ENCODE measurements at regions not wholly inside any gene's neighbourhood (a gene's known extent, or its start where the extent isn't known, plus 50 kb on each side); places are given as distances from the start of the nearest gene placed in this dataset.

- TF ChIP-seq ATF3 (IDR thresholded peaks at IDR 0.05; ENCODE audit: borderline replicate concordance, extremely low read depth, low read depth, low read length) (no peak), ESRRA (IDR thresholded peaks at IDR 0.05; ENCODE audit: low read length) (no peak), MXI1 (IDR thresholded peaks at IDR 0.05; ENCODE audit: low read depth, low read length) (no peak), PML (IDR thresholded peaks at IDR 0.05; ENCODE audit: low read length) (no peak), EED (IDR thresholded peaks at IDR 0.05; ENCODE audit: low read depth) (no peak), ZNF384 (IDR thresholded peaks at IDR 0.05; ENCODE audit: borderline replicate concordance, low read depth, low read length) (no peak)
Observed at GRCh38 chr2:41873102-41874031, 174.5 kb upstream of the PKDCC start (continued).

GRCh38 chr2:41877114-41877678 lies 170.6 kb upstream of the PKDCC start:
- Histone ChIP-seq H4K20me1 (ENCODE audit: control insufficient read depth, insufficient read depth) (no peaks in the 10 kb centered on the region), H2AFZ (ENCODE audit: control insufficient read depth, low read depth, low read length) (no peak overlapping the region), H3K27ac (ENCODE audit: control insufficient read depth, insufficient read depth) (no peak overlapping the region), H3K4me3 (no peak overlapping the region), H3K27me3 (replicated peaks in 1 of 2; ENCODE audit: control insufficient read depth in 2 of 2, insufficient read depth in 2 of 2, low read length in 1 of 2) (peaks cover 0 to 5% of the 10 kb centered on the region in 2 experiments; a peak in 3 of 4 replicates), H3K79me2 (ENCODE audit: control insufficient read depth, insufficient read depth, low read length) (no peaks in the 10 kb centered on the region), H3K4me2 (ENCODE audit: control insufficient read depth, insufficient read depth) (no peak overlapping the region), H3K9me3 (replicated peaks; ENCODE audit: control insufficient read depth, insufficient read depth, low read length) (no peaks in the 10 kb centered on the region), H3K4me1 (ENCODE audit: control insufficient read depth, insufficient read depth, low read length) (no peaks in the 10 kb centered on the region), H3K9ac (ENCODE audit: control insufficient read depth, insufficient read depth, low read length) (no peak overlapping the region), H3K36me3 (ENCODE audit: control insufficient read depth in 2 of 2, insufficient read depth in 2 of 2, low read length in 1 of 2) (no peaks in the 10 kb centered on the region)
- ChIA-PET CTCF (interaction anchor here (14.9 kb wide), 1 partner anchor 209 kb away, joined by 462 read pairs; no protein-coding TSS in a partner anchor), SMC1A (ENCODE audit: uncharacterized antibody, unreplicated experiment) (no interaction called here), RAD21 (ENCODE audit: unreplicated experiment) (interaction anchor here (1.8 kb wide), 1 partner anchor 211 kb away, joined by 6 read pairs; no protein-coding TSS in a partner anchor), POLR2A (no interaction called here)
- intact Hi-C loops (cut with micrococcal nuclease; ENCODE audit: unreplicated experiment), result no loop called here
- DNase-seq (ENCODE audit: low read depth, low spot score), result no peak
- BruUV-seq (replicated peaks), result no TSS peak
- no peak for ATAC-seq
- WGBS (ENCODE audit: insufficient coverage, insufficient replicate concordance, low lambda C conversion rate, missing lambda C conversion rate), result 58% methylated on average over 14 of the region's 14 CpGs
- in situ Hi-C loops (cut with MboI), result loop anchor here (10.0 kb wide), 1 partner anchor 458 kb away; no protein-coding TSS in a partner anchor
- FAIRE-seq, result no peak
- TF ChIP-seq CBFB (IDR thresholded peaks at IDR 0.05; ENCODE audit: low read depth), result no peak
- TF ChIP-seq POLR2AphosphoS5 (IDR thresholded peaks at IDR 0.05; ENCODE audit: low read length), result no peak
- TF ChIP-seq BCL3 (IDR thresholded peaks at IDR 0.05; ENCODE audit: borderline replicate concordance, insufficient read depth, low read depth, low read length, poor library complexity, severe bottlenecking), result no peak
- TF ChIP-seq SMAD1 (IDR thresholded peaks at IDR 0.05; ENCODE audit: low read depth, partially characterized antibody), result no peak
- TF ChIP-seq ZBTB33 (IDR thresholded peaks at IDR 0.05), result no peak
- no peak for TF ChIP-seq EP300 (IDR thresholded peaks at IDR 0.05; ENCODE audit: borderline replicate concordance in 1 of 2, control insufficient read depth in 1 of 2, low read depth in 2 of 2, low read length in 2 of 2)
- no peak for TF ChIP-seq BCL11A (IDR thresholded peaks at IDR 0.05; ENCODE audit: low read depth, low read length)
- TF ChIP-seq E2F4 (IDR thresholded peaks at IDR 0.05; ENCODE audit: low read depth, low read length), result no peak
- no peak for TF ChIP-seq USF1 (IDR thresholded peaks at IDR 0.05; ENCODE audit: borderline replicate concordance, extremely low read length, insufficient read depth, low read depth, low read length)

All from GM12878 (cell line).